ENCODE measurements at regions not wholly inside any gene's neighbourhood (a gene's known extent, or its start where the extent isn't known, plus 50 kb on each side); places are given as distances from the start of the nearest gene placed in this dataset.

DNA sequence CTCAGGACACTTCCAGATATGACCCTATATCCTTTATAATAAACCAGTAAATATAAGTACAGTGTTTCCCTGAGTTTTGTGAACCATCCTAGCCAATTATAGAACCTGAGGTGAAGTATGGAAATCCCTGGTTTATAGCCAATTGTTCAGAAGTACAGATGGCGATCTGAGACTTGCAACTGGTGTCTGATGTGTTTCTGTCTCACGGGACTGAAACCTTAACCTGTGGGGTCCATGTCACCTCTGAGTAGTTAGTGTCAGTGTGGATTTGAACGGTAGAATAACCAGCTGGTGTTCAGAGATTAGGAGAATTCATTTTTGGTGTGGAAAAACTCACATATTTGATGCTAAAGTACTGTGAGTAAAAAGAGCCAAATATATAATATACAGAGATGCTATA is 606.6 kb downstream of the MAFB start:
- DNase-seq (ENCODE audit: low read depth): no peak
- H3K4me3 ChIP-seq (ENCODE audit: low read depth, low read length): no peak overlapping the region
- H3K36me3 ChIP-seq (ENCODE audit: control insufficient read depth, insufficient read depth, low read length): no peaks in the 10 kb centered on the region
- TF ChIP-seq, protein P1, sequence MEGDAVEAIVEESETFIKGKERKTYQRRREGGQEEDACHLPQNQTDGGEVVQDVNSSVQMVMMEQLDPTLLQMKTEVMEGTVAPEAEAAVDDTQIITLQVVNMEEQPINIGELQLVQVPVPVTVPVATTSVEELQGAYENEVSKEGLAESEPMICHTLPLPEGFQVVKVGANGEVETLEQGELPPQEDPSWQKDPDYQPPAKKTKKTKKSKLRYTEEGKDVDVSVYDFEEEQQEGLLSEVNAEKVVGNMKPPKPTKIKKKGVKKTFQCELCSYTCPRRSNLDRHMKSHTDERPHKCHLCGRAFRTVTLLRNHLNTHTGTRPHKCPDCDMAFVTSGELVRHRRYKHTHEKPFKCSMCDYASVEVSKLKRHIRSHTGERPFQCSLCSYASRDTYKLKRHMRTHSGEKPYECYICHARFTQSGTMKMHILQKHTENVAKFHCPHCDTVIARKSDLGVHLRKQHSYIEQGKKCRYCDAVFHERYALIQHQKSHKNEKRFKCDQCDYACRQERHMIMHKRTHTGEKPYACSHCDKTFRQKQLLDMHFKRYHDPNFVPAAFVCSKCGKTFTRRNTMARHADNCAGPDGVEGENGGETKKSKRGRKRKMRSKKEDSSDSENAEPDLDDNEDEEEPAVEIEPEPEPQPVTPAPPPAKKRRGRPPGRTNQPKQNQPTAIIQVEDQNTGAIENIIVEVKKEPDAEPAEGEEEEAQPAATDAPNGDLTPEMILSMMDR (IDR thresholded peaks at IDR 0.05; ENCODE audit: insufficient read depth, low read length, poor library complexity, severe bottlenecking): no peak
- H3K27me3 ChIP-seq (ENCODE audit: control insufficient read depth, insufficient read depth, low read length): no peaks in the 10 kb centered on the region

DNA sequence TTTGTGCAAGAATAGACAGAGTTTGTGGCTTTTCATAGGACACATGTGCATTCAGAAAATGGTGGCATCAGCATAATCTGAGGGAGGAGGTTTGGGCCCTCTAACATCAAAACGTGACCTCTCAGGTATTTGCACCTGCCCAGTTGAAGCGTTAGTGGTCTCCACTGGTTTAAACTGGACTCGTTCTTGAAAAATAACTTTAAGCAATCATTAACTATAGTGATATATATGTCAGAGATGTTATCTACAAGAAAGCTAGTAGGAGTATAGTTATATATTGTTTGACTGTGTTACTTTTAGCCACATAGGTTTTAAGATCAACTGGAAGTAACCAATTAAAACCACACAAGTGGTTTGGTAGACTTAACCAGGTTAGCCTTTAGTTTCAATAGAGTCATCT is 607.4 kb downstream of the MAFB start:
- TF ChIP-seq, protein P1 (IDR thresholded peaks at IDR 0.05; ENCODE audit: insufficient read depth, low read length, poor library complexity, severe bottlenecking): no peak
- no peak overlapping the region for H3K4me3 ChIP-seq (ENCODE audit: low read depth, low read length)
- no peaks in the 10 kb centered on the region for H3K36me3 ChIP-seq (ENCODE audit: control insufficient read depth, insufficient read depth, low read length)
- DNase-seq (ENCODE audit: low read depth): no peak
- H3K27me3 ChIP-seq (ENCODE audit: control insufficient read depth, insufficient read depth, low read length): no peaks in the 10 kb centered on the region

DNA sequence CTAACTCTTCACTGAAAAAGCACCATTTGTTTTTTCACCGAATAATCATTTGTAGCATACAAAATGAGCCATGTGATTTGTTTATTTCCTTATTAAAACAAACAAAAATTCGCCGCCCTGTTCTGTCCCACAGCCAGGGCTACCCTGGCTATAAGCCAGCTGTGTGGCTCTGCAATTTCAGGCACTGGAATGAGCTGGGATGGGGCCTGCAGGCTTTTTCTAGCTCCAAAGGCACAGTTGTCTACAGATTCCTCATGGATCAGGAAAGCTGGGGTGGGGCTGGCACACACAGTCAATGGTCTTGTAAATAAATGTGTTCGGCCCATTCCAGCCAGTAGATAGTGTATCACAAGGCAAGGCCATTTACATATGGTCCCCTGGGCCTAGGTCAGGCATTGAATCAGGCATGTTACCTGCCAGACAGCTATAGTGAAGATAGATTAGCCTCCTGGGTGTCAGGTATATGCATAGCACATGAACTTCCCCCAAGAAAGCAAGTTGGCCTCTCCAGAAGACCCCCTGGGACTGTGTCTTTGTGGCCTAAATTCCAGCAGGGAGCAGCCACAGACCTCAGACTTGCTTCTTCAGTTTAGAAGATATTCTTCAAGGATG is 608.9 kb downstream of the MAFB start:
- DNase-seq (ENCODE audit: low read depth): no peak
- TF ChIP-seq, protein P1 (IDR thresholded peaks at IDR 0.05; ENCODE audit: insufficient read depth, low read length, poor library complexity, severe bottlenecking): no peak
- H3K27me3 ChIP-seq (ENCODE audit: control insufficient read depth, insufficient read depth, low read length): no peaks in the 10 kb centered on the region

GRCh38 chr20:40073535-40074111 is 615.4 kb downstream of the MAFB start:
- H3K4me3 ChIP-seq (ENCODE audit: low read depth, low read length): no peak overlapping the region
- TF ChIP-seq, protein P1 (IDR thresholded peaks at IDR 0.05; ENCODE audit: insufficient read depth, low read length, poor library complexity, severe bottlenecking): no peak
- H3K36me3 ChIP-seq (ENCODE audit: control insufficient read depth, insufficient read depth, low read length): no peaks in the 10 kb centered on the region
- no peak for DNase-seq (ENCODE audit: low read depth)
- H3K27me3 ChIP-seq (ENCODE audit: control insufficient read depth, insufficient read depth, low read length): no peaks in the 10 kb centered on the region

More for the DNA sequence above, 608.9 kb downstream of the MAFB start:
- no peak overlapping the region for H3K4me3 ChIP-seq (ENCODE audit: low read depth, low read length)
- no peaks in the 10 kb centered on the region for H3K36me3 ChIP-seq (ENCODE audit: control insufficient read depth, insufficient read depth, low read length)

GRCh38 chr20:40072907-40073306 is 616.1 kb downstream of the MAFB start:
- H3K4me3 ChIP-seq (ENCODE audit: low read depth, low read length): no peak overlapping the region
- H3K36me3 ChIP-seq (ENCODE audit: control insufficient read depth, insufficient read depth, low read length): no peaks in the 10 kb centered on the region
- H3K27me3 ChIP-seq (ENCODE audit: control insufficient read depth, insufficient read depth, low read length): no peaks in the 10 kb centered on the region
- no peak for DNase-seq (ENCODE audit: low read depth)
- TF ChIP-seq, protein P1 (IDR thresholded peaks at IDR 0.05; ENCODE audit: insufficient read depth, low read length, poor library complexity, severe bottlenecking): no peak

DNA sequence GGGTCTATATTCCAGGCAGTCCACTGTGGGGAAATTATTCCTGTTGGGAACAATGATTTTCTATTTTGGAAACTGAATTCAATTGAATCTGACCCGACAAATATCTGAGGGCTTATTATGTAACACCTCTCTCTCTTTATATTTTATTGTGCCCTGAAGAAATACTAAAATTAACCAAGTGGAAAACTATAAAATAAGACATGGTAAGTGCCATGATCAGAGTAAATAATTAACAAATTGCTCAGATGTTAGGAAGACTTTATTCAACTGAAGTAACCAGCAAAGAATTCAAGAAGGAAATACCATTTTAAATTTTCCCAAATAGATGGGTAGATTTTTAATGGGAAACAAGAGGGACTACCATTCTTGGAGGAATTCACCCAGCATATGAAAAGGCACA is 632.9 kb downstream of the MAFB start:
- DNase-seq (ENCODE audit: low read depth): peak; percentile 25

More for the DNA sequence above, 632.9 kb downstream of the MAFB start:
- no peak overlapping the region for H3K4me3 ChIP-seq (ENCODE audit: low read depth, low read length)
- H3K36me3 ChIP-seq (ENCODE audit: control insufficient read depth, insufficient read depth, low read length): no peaks in the 10 kb centered on the region
- TF ChIP-seq, protein P1 (IDR thresholded peaks at IDR 0.05; ENCODE audit: insufficient read depth, low read length, poor library complexity, severe bottlenecking): no peak
- no peaks in the 10 kb centered on the region for H3K27me3 ChIP-seq (ENCODE audit: control insufficient read depth, insufficient read depth, low read length)

Data from kidney epithelial cell (primary cell).